ENCODE measurements at regions not wholly inside any gene's neighbourhood (a gene's known extent, or its start where the extent isn't known, plus 50 kb on each side); places are given as distances from the start of the nearest gene placed in this dataset.
A peak's percentile ranks its signal among the peaks of the same experiment; 100 is the strongest.
"Not testable (repeated sequence)": the region's sequence is repeated elsewhere in the genome, so short reads cannot be mapped to it uniquely, and the experiment has no call there.

DNA sequence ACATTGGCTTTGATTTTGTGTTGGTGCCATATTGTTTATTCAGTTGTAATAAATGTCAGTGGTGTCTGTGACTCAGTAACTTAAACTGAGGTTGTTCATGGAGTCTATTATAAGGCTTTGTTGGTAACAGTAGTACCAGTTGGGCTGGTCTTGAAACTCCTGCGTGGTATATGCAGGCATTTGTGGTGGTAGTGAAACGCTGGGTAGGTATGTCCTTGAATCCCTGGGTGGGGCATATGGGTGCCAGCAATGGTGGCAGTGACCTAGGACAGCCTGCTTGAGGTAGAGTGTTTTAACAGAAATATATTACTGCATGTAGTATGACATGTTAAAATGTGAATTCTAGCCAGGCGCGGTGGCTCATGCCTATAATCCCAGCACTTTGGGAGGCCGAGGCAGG, 1058.5 kb upstream of the SEMA6A start:
- no peak for DNase-seq

DNA sequence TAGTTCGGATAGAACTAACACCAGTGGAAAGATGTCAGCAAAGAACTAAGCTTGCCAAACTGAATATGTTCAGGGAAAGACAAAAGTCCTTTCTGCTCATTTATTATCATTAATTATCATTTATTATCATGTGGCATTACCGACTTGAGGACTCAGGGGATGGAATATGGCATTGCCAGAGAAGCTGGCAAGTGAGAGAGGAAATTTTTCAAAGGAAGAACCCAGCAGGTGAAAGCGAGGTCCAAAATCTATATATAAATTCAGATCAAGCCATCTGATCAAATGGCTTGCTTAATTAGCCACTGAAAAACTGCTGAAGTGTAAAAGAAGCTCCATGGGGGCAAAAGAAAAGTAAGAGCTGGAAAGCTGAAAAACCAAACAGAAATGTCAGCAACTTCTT, 1049.6 kb upstream of the SEMA6A start:
- no peak for DNase-seq

GRCh38 chr5:117623042-117623805, 1048.6 kb upstream of the SEMA6A start:
- peak; percentile 55 for DNase-seq

GRCh38 chr5:117621921-117622320, 1047.3 kb upstream of the SEMA6A start:
- DNase-seq = no peak

- no peak for DNase-seq
Observed at GRCh38 chr5:117615226-117615625, 1040.6 kb upstream of the SEMA6A start.

- no peak for DNase-seq
Observed at GRCh38 chr5:117614408-117614807, 1039.8 kb upstream of the SEMA6A start.

- no peak for DNase-seq
Observed at GRCh38 chr5:117604845-117605244, 1030.2 kb upstream of the SEMA6A start.

GRCh38 chr5:117599811-117600210, 1025.2 kb upstream of the SEMA6A start:
- not testable (repeated sequence) for DNase-seq

DNA sequence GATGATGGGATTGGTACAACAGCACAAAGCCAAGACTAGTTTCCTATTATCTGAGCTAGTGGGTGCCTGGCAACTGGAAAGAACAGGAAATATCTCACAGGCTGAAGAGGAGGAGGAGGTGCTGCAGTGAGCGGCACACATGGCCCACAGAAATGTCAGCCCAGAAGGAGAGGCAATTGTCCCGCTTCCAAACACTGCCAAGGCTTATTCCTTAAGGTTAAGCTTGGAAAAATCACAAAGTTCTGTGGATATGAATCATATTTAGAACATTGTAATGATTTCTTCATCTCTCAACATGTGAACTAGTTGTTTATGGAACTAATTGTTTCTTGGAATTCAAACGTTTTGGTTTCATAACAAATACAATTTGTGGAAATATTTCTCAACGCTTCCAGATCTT, 1019.5 kb upstream of the SEMA6A start:
- DNase-seq = no peak

- peak; percentile 3 for DNase-seq
Observed at GRCh38 chr5:117590944-117591343, 1016.3 kb upstream of the SEMA6A start.

DNA sequence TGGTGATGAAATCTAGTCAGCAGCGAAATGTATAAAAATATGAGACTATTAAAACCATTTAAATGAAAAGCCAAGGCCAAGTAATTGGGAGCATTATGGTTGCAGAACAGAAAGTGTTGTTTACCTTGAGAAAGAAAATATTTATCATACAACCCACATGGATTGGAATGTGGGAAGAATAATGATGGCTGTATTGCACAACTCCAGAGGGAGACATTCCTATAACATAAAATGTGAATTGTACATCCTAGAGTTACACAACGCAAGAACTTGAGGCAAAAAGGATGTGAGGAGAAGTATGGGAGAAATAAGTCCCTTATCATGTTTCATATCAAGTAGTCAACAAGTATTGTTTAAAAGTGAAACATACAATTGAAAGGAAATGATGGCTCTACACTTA, 1014.0 kb upstream of the SEMA6A start:
- no peak for DNase-seq

GRCh38 chr5:117587111-117587510, 1012.5 kb upstream of the SEMA6A start:
- no peak for DNase-seq

- no peak for DNase-seq
Observed at GRCh38 chr5:117568622-117569021, 994.0 kb upstream of the SEMA6A start.

DNA sequence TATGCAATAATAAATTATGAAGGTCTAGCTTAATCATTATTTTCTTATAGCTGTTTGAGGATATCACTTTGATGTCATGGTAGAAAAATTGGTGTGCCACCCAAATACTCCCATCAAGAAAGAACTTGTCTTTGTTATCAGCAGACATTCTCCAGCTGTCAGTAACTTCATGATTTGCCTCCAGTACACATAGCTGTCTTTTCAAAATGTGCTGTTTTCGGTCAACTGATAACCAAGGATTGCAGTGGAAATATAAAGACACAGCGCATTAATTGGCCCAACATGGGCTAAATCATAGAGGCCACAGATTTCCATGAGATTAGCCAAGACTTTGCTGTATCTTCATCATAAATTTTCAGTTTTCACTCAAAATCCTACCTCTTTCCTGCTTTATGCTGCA, 993.5 kb upstream of the SEMA6A start:
- no peak for DNase-seq

- no peak for DNase-seq
Observed at GRCh38 chr5:117562647-117563046, 988.0 kb upstream of the SEMA6A start.

DNA sequence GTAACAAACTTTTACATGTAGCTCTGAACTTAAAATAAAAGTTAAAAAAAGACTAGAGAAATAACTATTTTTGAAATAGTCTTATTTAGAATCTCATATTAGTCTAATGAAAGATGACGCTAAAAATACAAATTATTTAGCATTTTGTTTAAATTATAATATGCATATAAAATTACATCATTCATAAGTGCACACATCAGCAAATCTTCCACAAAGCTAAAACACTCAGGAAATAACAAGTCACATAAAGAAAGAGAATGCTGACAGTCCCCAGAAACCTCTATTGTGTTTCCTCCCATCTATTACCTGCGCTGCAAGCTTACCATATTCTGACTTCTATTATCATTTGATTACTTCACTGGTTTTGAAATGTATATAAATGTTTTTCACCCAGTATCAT, 986.9 kb upstream of the SEMA6A start:
- no peak for DNase-seq

- no peak for DNase-seq
Observed at GRCh38 chr5:117559005-117559844, 984.6 kb upstream of the SEMA6A start.

GRCh38 chr5:117551236-117551635, 976.6 kb upstream of the SEMA6A start:
- no peak for DNase-seq

DNA sequence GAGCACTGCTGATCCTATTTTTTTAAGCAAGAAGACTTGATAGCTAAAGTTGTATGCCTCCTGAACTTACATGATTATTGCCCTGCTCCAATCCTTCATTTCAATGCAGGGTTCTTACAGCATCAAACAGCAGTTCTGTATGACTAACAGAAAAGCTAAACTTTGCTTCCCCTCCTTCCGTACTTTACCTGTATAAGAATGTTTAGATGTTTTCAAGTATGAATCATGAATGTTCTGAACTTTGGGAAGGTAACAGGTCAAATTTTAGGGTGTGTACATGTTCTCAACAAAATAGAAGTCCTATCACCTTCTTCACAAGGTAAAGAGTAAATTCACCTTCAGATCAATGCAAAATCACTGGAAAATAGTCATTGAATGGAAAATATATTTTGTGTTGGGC, 972.6 kb upstream of the SEMA6A start:
- no peak for DNase-seq

DNA sequence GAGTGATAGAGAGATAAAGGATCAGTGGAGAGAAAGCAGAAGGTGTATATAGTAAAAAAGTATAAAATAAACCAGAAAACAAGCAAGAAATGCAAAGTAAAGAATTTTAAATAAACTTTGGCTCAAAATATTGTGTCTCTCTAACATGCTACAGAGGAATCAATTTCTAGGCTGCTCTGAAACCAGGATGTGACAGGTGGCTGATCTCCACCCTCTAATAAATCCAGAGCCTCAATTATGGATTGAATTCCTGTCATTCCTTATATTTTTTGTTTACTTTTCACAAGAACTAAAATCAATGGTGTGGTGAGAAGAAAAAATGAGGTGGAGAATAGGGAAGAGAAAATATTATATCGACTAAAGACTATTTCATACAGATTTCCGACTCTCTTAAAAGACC, 965.1 kb upstream of the SEMA6A start:
- no peak for DNase-seq

DNA sequence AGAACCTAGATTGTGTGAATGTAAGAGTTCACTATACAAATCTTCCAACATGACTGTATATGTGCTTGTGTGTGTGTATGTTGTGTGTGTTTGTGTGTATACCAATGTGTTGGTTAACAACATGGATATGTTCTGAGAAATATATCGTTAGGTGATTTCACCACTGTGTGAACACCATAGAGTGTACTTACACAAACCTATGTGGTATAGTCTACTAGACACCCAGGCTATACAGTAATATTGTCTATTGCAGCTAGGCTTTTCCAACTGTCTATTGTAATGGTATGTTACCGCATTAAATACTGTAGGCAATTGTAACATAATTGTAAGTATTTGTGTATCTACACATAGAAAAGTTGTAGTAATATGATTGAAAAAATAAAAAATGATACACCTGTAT, 959.2 kb upstream of the SEMA6A start:
- DNase-seq = no peak

- DNase-seq = not testable (repeated sequence)
Observed at GRCh38 chr5:117533051-117533670, 958.5 kb upstream of the SEMA6A start.

DNA sequence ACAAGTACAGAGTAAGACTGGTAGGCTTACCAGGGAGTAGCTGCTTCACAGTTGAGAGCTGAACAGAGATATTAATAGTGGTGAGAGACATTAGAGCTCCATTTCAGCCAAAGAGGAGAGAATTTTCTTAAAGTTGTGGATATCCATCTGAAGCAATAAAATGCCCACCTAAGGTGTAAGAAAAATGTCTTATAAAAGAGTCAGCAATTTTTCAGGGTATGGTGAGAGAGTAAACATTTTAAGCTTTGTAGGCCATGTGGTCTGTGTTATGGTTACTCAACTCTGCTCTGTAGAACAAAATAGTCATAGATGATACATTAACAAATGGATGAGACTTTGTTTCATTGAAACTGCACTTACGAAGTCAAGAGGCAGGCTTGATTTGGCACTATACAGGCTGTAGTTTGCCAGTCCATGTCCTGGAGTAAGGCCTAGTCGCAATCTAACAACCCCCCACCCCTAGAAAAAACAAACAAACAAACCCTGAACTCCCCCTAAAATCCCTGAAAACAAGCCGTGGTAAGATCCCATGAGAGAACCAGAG, 945.4 kb upstream of the SEMA6A start:
- DNase-seq = no peak

All from muscle of arm (tissue), 1 donor.